ENCODE measurements at regions not wholly inside any gene's neighbourhood (a gene's known extent, or its start where the extent isn't known, plus 50 kb on each side); places are given as distances from the start of the nearest gene placed in this dataset.

DNA sequence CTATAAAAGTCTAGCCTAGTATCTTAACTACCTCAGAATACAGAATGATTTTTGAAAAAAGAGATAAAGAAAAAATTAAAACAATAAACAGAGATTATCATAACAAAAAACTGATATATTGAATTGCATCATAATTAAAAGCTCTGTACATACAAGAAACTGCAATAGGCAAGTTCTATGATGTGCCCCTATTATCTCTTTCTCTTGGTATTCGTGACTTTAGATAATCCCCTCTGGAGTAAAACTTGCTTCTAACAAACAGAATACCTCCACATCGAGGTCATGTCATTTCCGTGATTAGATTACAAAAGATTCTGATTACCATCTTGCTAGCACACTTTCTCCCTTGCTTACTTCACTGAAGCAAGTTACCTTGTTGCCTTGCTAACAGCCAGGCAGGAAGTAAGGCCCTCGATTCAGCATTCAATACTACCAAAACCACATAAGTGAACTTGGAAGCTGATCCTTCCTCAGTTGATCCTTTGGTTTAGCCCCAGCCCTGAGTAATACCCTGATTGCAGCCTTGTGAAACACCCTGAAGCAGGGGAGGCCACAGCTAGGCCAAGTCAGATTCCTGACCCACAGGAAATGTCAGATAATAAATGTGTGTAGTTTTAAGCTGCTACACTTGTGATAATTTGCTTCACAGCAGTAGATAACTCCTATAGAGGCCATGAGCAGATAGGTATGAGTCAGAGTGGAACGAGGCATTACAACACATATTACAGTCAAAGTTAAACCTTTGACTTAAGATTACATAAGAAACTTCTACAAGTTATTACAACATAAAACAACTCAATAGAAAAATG, 53.7 kb upstream of the TMX4 start:
- peak; percentile 72 for DNase-seq

DNA sequence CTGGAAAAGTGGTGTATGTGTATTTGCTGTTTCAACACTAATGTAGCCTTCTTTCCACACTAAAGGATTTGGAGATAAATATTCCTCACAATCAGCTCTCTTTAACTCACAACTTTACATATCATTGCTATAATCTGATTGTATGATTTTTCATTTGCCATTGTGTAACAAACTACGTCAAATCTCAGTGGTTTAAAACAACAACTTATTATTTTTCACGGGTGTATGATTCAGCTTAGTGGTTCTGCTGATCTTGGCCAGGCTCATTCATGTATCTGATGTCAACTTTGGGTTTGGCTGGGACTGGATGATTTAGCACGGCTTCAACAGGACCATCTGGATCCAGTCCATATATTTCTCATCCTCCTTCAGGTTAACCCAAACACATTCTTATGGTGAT, 55.4 kb upstream of the TMX4 start:
- no peak for DNase-seq

DNA sequence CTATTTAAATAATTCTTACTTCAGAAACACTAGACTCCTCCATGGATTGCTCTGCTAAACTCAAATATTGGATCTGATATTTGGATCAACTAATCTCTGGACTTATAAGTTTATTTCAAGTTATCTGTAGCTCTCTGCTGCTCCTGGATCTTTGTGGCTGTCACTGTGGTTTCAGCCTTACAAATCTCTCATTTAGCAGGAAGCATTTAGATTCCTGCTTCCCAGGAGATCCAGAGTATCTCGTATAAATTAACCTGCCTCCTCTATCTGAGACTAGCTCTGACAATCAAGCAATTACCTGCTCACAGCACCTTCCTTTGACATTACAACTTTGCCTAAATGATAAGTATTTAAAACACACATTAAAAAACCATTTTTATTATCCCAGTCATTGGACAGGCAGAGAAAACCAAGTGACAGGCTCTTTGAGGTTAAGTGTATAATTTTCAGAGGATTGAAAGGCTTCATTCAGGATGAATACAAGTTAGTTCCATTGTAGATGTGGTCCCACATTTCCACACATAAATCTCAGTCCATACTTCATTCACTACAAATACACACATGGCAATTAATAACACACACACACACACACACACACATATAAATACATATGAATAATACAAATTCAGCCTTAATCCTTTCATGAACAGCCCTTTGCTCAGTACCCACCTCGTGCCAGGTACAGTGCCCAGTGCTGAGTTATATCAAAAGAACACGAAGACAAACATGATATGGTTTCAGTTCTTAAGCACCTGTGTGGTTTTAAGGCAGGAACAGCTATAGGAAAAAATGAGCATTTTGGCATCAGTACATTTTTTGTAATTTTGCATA, 55.5 kb upstream of the PLCB1 start:
- DNase-seq = no peak

DNA sequence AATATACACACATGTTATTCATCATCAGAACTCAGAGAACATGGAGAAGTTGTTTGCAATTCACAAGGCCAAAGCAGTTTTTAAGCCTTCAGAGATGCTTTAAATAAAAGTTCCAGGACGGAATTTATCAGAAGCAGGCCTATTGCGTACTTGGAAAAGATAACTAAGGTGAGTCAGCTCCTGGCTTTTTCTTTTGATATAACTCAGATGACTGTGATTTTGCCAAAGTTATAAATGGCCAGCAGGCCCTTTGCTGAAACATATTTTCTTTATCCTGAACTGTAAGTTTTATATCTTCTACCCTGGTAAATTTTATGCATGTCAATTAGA, 55.0 kb upstream of the PLCB1 start:
- no peak for DNase-seq

DNA sequence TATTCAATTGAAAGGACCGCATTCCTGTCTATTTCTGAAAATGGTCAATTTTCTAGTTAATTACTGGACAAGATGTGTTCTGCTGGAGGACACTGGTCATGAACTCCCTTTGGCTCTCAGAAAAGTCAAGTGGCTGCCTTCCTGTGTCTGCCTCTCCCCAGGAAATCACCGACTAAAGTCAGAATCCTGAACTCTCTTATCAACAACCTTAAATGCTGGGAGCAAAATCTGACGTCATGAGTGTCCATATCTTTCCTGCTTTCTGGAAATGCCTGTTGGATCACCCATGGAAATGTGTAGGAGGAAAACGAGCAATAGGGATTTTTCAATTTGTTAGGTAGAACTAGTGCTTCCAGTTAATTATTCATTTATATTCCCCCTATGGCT, 53.5 kb upstream of the PLCB1 start:
- DNase-seq = no peak

DNA sequence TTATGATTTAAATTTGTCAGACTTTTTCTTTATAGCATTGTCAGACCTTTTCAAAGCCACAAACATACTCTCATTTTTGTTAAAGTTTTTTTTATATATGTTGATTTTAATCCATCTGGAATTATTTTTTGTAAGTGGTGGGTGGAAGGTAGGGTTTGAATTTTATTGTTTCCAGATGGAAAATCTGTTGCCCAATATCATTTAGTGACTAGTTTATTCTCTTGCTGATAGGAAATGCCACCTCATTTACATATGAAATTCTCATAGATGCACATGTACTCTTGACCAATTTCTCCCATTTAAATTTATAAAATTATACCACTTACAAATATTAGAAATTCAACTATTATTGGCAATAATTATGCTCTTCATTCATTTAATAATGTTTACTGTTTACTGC, 52.1 kb upstream of the PLCB1 start:
- no peak for DNase-seq

DNA sequence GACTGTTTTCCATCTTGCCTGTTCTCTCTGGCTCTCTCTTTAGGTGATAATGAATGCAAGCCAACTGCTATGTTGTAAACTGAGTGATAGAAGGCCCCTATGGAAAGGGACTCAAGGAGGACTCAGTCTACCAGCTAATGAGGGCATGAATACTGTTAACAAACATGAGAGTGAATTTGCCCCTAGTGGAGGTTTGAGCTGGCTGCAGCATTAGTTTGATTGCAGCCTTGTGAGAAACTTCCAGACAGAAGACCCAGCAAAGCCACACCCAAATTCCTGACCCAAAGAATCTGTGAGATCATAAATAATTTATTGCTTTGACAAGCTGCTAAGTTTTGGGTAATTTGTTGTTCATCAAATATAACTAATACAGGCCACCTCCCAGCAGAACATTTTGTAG, 50.0 kb upstream of the PLCB1 start:
- DNase-seq = peak; percentile 20

Measured in EL (cell line).